Panc1 (cell line): ENCODE measurements at regions not wholly inside any gene's neighbourhood (a gene's known extent, or its start where the extent isn't known, plus 50 kb on each side); places are given as distances from the start of the nearest gene placed in this dataset.

Source experiments
- ATAC-seq: fragments of 200-7000 bp; cut with Tn5 transposase; 2 replicates; pipeline ENCODE4 v1.9.1; 2020; ENCODE audit warnings: mild to moderate bottlenecking, moderate library complexity
- BruUV-seq: library from RNA; stranded (reverse); fragments of 400-500 nt; replicated peaks from 2 replicates; lab custom pipeline; 2021; lab: Mats Ljungman, UMichigan
- CTCF ChIA-PET: fragments of 300-600 bp; sonication (Branson Sonifier 250); formaldehyde crosslinking; loops from one replicate; lab custom pipeline; 2022; ENCODE audit warnings: antibody characterized with exemption; lab: Charles Lee
- POLR2A ChIA-PET: fragments of 300-600 bp; sonication (Branson Sonifier 250); formaldehyde crosslinking; loops from one replicate; lab custom pipeline; 2022; ENCODE audit warnings: antibody characterized with exemption; lab: Charles Lee
- DNase-seq: peaks from one replicate; pipeline ENCODE4 v3.0.0-alpha.2; 2010; ENCODE audit warnings: low read depth, low spot score
- H3K27ac ChIP-seq: 2 replicates; pipeline ENCODE4 v1.5.1; 2011; ENCODE audit warnings: mild to moderate bottlenecking, low read length, inconsistent platforms
- H3K27me3 ChIP-seq: fragments of 200-500 bp; sonication (Bioruptor generic); 2 replicates; pipeline ENCODE4 v1.6.0; 2014; ENCODE audit warnings: low read length, inconsistent platforms; ENCODE audit not compliant: control insufficient read depth, insufficient read depth
- H3K36me3 ChIP-seq: fragments of 200-500 bp; sonication (Bioruptor generic); 2 replicates; pipeline ENCODE4 v1.5.1; 2014; ENCODE audit warnings: inconsistent platforms, mild to moderate bottlenecking, low read length, moderate library complexity; ENCODE audit not compliant: control insufficient read depth, insufficient read depth
- H3K4me1 ChIP-seq: 2 replicates; pipeline ENCODE4 v1.5.1; 2011; ENCODE audit warnings: inconsistent platforms, mild to moderate bottlenecking, low read length, moderate library complexity; ENCODE audit not compliant: control insufficient read depth, insufficient read depth
- H3K4me3 ChIP-seq, 2 experiments: 2 replicates each; pipeline ENCODE4 v1.5.1; 2011 to 2012; ENCODE audit warnings: low read depth in 2 of 2, low read length in 2 of 2, mild to moderate bottlenecking in 2 of 2, inconsistent platforms in 1 of 2, moderate library complexity in 1 of 2
- H3K9me3 ChIP-seq: fragments of 200-500 bp; sonication (Bioruptor generic); 2 replicates; pipeline ENCODE4 v1.5.1; 2014; ENCODE audit warnings: low read depth, mild to moderate bottlenecking, inconsistent platforms, low read length, moderate library complexity; ENCODE audit not compliant: control insufficient read depth, insufficient read depth
- CTCF ChIP-seq: fragments of 450-650 bp; IDR thresholded peaks from 2 replicates; pipeline ENCODE4 v1.5.1; 2017; ENCODE audit warnings: mild to moderate bottlenecking
- POLR2AphosphoS5 ChIP-seq: IDR thresholded peaks from 2 replicates; pipeline ENCODE4 v1.6.1; 2012; ENCODE audit warnings: mild to moderate bottlenecking, low read depth, low read length, moderate library complexity
- REST ChIP-seq, 2 experiments: IDR thresholded peaks; 2 replicates each; pipeline ENCODE4 v1.6.1; 2011 to 2012; ENCODE audit warnings: low read depth in 2 of 2, control low read depth in 1 of 2, low read length in 1 of 2, mild to moderate bottlenecking in 1 of 2, moderate library complexity in 1 of 2; ENCODE audit not compliant: insufficient read depth in 1 of 2
- SIN3A ChIP-seq: IDR thresholded peaks from 2 replicates; pipeline ENCODE4 v1.6.1; 2012; ENCODE audit warnings: low read depth, mild to moderate bottlenecking, low read length, moderate library complexity, borderline replicate concordance; ENCODE audit not compliant: insufficient read depth
- TCF7L2 ChIP-seq: IDR thresholded peaks from 2 replicates; pipeline ENCODE4 v1.6.1; 2011; ENCODE audit warnings: mild to moderate bottlenecking, low read depth, low read length, inconsistent platforms
- in situ Hi-C: cut with HindIII; loops from 2 replicates; pipeline ENCODE4 v1.10.0; 2016; ENCODE audit warnings: low sequenced_read_pairs, low pct_unique_long_range_greater_than_20kb
- intact Hi-C: fragments of 100-400 bp; cut with micrococcal nuclease; formaldehyde crosslinking; loops from one replicate; pipeline ENCODE4 v1.10.0; 2022; ENCODE audit not compliant: unreplicated experiment

GRCh38 chr16:65481956-65482355 lies 360.1 kb upstream of the CDH11 start:
- no peaks in the 10 kb centered on the region for H3K4me1 ChIP-seq
- H3K36me3 ChIP-seq = no peaks in the 10 kb centered on the region
- TF ChIP-seq POLR2AphosphoS5 (no peak), SIN3A (no peak), TCF7L2 (no peak), REST (IDR thresholded peaks at IDR 0.05; ENCODE audit: insufficient read depth in 1 of 2, low read depth in 2 of 2, low read length in 1 of 2) (no peak), CTCF (no peak)
- POLR2A ChIA-PET = no interaction called here
- BruUV-seq = no TSS peak
- no peak overlapping the region for H3K4me3 ChIP-seq
- H3K27ac ChIP-seq = no peak overlapping the region
- CTCF ChIA-PET = no interaction called here
- DNase-seq (no peak), ATAC-seq (no peak)
- in situ Hi-C loops (no loop called here), intact Hi-C loops (no loop called here)
- H3K27me3 ChIP-seq = no peaks in the 10 kb centered on the region
- no peaks in the 10 kb centered on the region for H3K9me3 ChIP-seq

GRCh38 chr16:65480281-65481091 lies 358.6 kb upstream of the CDH11 start:
- Histone ChIP-seq H3K36me3 (no peaks in the 10 kb centered on the region), H3K9me3 (no peaks in the 10 kb centered on the region), H3K4me1 (no peaks in the 10 kb centered on the region), H3K4me3 (no peak overlapping the region), H3K27ac (no peak overlapping the region), H3K27me3 (no peaks in the 10 kb centered on the region)
- DNase-seq (no peak), ATAC-seq (no peak)
- BruUV-seq = no TSS peak
- intact Hi-C loops (no loop called here), in situ Hi-C loops (no loop called here)
- POLR2A ChIA-PET = no interaction called here
- CTCF ChIA-PET = no interaction called here
- no peak for TF ChIP-seq SIN3A
- TF ChIP-seq CTCF = no peak
- no peak for TF ChIP-seq TCF7L2
- no peak for TF ChIP-seq REST (IDR thresholded peaks at IDR 0.05; ENCODE audit: insufficient read depth in 1 of 2, low read depth in 2 of 2, low read length in 1 of 2)
